ENCODE measurements at regions not wholly inside any gene's neighbourhood (a gene's known extent, or its start where the extent isn't known, plus 50 kb on each side); places are given as distances from the start of the nearest gene placed in this dataset.

- H3K27ac ChIP-seq = no peak overlapping the region
- TF ChIP-seq CTCF (IDR thresholded peaks at IDR 0.05) (peak in 1 of 7 experiments; percentile 34), POLR2AphosphoS5 (IDR thresholded peaks at IDR 0.05) (no peak), EP300 (IDR thresholded peaks at IDR 0.05) (no peak), POLR2A (IDR thresholded peaks at IDR 0.05) (no peak)
- no peaks in the 10 kb centered on the region for H3K4me1 ChIP-seq
- no peak overlapping the region for H3K4me3 ChIP-seq
- 53 to 66% (median 57%) methylated on average over 11 of the region's 11 CpGs for WGBS, 5 donors
- no peaks in the 10 kb centered on the region for H3K9me3 ChIP-seq
- H3K27me3 ChIP-seq = no peaks in the 10 kb centered on the region
- no peaks in the 10 kb centered on the region for H3K36me3 ChIP-seq
- peak in 1 of 2 donors; percentile 12 for DNase-seq
- intact Hi-C loops (cut with DNase I; ENCODE audit: low total_unique reads) = no loop called here
Observed at GRCh38 chr17:13230350-13231264, 212.8 kb upstream of the ELAC2 start.

GRCh38 chr17:13228225-13228624, 210.4 kb upstream of the ELAC2 start:
- WGBS, 5 donors = 50 to 64% (median 60%) methylated on average over 2 of the region's 2 CpGs
- Histone ChIP-seq H3K27ac (no peak overlapping the region), H3K36me3 (no peaks in the 10 kb centered on the region), H3K9me3 (no peaks in the 10 kb centered on the region), H3K27me3 (no peaks in the 10 kb centered on the region), H3K4me3 (no peak overlapping the region), H3K4me1 (peaks cover 0 to under 1% (median 0%) of the 10 kb centered on the region in 4 donors)
- TF ChIP-seq EP300 (IDR thresholded peaks at IDR 0.05) = no peak
- no peak for TF ChIP-seq POLR2A (IDR thresholded peaks at IDR 0.05)
- no peak for TF ChIP-seq CTCF (IDR thresholded peaks at IDR 0.05)
- no peak for TF ChIP-seq POLR2AphosphoS5 (IDR thresholded peaks at IDR 0.05)
- DNase-seq = no peak
- intact Hi-C loops (cut with DNase I; ENCODE audit: low total_unique reads) = no loop called here

- H3K36me3 ChIP-seq = no peaks in the 10 kb centered on the region
- DNase-seq = peak in 1 of 2 donors; percentile 41
- no peak overlapping the region for H3K27ac ChIP-seq
- no peak for TF ChIP-seq CTCF (IDR thresholded peaks at IDR 0.05)
- TF ChIP-seq POLR2A (IDR thresholded peaks at IDR 0.05) = no peak
- TF ChIP-seq EP300 (IDR thresholded peaks at IDR 0.05) = no peak
- no peak for TF ChIP-seq POLR2AphosphoS5 (IDR thresholded peaks at IDR 0.05)
- 10 to 26% (median 19%) methylated on average over 4 of the region's 4 CpGs for WGBS, 5 donors
- no peaks in the 10 kb centered on the region for H3K9me3 ChIP-seq
- no peaks in the 10 kb centered on the region for H3K27me3 ChIP-seq
- H3K4me3 ChIP-seq = no peak overlapping the region
- H3K4me1 ChIP-seq = peaks cover 0 to 4% (median 0%) of the 10 kb centered on the region in 4 donors
- intact Hi-C loops (cut with DNase I; ENCODE audit: low total_unique reads) = no loop called here
Observed at GRCh38 chr17:13222975-13223374, 205.1 kb upstream of the ELAC2 start.

- TF ChIP-seq POLR2AphosphoS5 (IDR thresholded peaks at IDR 0.05) = no peak
- TF ChIP-seq POLR2A (IDR thresholded peaks at IDR 0.05) = no peak
- no peak for TF ChIP-seq CTCF (IDR thresholded peaks at IDR 0.05)
- no peak for TF ChIP-seq EP300 (IDR thresholded peaks at IDR 0.05)
- H3K4me3 ChIP-seq = no peak overlapping the region
- intact Hi-C loops (cut with DNase I; ENCODE audit: low total_unique reads) = no loop called here
- H3K4me1 ChIP-seq = no peaks in the 10 kb centered on the region
- no peaks in the 10 kb centered on the region for H3K9me3 ChIP-seq
- peak in 1 of 2 donors; percentile 8 for DNase-seq
- no peaks in the 10 kb centered on the region for H3K36me3 ChIP-seq
- H3K27me3 ChIP-seq = no peaks in the 10 kb centered on the region
- no peak overlapping the region for H3K27ac ChIP-seq
Observed at GRCh38 chr17:13212860-13213259, 195.0 kb upstream of the ELAC2 start.

Measured in stomach (tissue), 8 donors.